Stimulated activated CD4-positive, alpha-beta T cell treated with anti-CD3 and anti-CD28 coated beads, Interleukin-4, amount 100 ng/mL, for 24 hours (primary cell): ENCODE measurements at regions not wholly inside any gene's neighbourhood (a gene's known extent, or its start where the extent isn't known, plus 50 kb on each side); places are given as distances from the start of the nearest gene placed in this dataset.

Experiments used
- DNase-seq: peaks from one replicate; pipeline ENCODE4 v3.0.0-alpha.2; 2020

DNA sequence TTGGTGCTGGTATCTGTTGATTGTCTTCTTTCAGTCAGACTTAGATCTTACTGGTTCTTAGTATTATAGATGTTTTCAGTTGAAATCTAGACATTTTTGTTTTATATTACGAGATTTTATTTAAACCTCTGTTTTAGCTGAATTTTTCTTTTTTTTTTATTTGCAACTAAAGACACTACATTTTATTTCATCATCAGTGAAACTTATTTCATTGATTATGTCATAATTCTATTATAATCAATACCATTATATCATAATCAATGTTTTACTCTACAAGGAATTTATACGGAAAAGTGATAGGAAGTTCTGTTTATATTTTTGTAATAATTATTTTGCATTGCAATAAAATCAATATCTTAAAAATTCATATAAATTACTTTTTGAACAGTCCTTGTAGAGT lies 477.4 kb upstream of the MDFIC2 start:
- no peak for DNase-seq

DNA sequence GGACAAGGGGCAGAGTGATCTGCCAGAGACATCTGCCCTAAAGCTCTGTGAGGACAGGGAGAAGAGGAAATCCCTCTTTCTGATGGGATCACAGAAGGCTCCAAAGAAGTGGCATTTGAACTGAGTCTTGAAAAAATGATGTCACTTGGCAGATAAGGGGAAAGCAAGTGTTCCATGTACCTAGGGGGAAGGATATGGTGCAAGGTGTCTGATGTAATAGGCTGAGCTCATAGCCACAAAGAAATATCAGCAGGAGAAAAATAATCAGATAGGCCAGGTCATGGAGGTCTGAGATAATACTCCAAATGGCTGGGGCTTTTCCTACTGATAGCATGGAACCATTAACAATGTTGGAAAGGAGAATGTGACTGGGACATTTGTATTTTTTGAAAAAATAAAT lies 468.4 kb upstream of the MDFIC2 start:
- no peak for DNase-seq

DNA sequence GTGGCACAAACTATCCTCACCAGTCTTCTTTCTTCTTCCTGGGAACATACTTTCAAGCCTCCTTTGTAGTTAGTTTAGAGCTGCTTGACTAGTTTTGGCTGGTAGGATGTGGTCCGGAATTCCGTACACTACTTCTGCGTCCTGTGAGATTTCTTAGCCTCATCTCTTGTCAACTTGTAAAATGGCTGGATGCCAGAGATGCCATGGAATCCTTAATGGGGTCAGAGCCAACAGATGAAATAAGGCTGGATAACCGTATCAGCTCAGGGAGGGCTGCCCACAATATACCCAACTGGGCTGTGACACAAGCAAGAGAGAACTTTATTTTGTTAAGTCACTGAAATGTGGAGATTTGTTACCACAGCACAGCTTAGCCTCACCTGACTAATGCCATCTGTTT lies 466.9 kb upstream of the MDFIC2 start:
- DNase-seq = no peak

DNA sequence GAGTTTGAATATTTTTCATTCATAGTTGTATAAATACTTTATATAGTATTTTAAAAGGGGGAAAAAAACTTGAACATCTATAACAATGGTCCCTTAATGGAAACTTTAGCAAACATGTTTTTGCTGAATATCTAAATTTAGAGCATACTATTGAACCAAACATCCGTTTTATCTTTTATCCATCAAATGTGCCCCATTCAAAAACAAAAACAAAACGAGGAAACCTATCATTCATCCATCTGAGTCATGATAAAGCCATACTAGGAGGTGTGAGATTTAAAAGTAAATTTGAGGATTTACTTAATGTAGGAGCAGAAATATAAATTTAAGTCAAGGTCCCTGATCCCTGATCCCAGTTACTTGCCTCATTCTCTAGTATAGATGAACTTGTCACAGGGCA lies 463.6 kb upstream of the MDFIC2 start:
- no peak for DNase-seq

DNA sequence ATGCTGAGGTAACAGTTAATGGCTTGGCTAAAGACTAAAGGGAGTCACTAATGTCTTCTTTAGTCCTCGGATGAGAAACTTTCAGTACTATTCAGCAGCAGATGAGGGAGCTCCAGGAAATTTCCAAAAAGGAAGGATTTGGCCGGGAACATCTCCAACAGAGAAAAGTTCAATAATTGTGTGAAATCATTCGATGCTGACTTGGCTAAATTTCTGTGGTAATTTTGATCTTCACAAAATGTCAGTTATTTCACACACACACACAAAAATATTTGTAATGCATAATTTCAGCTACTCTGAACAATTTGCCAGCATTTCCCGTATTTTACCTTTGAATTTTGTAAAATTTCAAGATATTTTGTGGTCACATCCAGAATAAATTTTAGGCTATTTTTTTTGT lies 462.8 kb upstream of the MDFIC2 start:
- DNase-seq = no peak

DNA sequence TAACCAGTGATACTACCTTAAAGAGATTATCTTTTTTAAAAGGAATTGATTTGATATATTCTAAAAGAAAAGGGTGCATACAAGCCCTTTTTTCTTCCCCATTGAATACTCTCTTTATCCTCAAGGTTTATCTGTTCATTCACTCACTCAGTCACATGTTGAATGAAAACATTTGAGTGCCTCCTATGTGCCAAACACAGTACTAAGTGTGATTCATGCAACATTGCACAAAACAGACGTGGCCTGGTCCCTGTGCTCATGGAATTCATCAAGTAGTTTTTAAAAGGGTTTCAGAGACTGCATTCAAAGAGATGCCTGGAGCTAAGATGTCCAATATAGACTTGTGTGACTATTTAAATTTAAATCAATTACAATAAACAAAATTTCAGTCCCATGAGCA lies 462.2 kb upstream of the MDFIC2 start:
- DNase-seq = no peak

DNA sequence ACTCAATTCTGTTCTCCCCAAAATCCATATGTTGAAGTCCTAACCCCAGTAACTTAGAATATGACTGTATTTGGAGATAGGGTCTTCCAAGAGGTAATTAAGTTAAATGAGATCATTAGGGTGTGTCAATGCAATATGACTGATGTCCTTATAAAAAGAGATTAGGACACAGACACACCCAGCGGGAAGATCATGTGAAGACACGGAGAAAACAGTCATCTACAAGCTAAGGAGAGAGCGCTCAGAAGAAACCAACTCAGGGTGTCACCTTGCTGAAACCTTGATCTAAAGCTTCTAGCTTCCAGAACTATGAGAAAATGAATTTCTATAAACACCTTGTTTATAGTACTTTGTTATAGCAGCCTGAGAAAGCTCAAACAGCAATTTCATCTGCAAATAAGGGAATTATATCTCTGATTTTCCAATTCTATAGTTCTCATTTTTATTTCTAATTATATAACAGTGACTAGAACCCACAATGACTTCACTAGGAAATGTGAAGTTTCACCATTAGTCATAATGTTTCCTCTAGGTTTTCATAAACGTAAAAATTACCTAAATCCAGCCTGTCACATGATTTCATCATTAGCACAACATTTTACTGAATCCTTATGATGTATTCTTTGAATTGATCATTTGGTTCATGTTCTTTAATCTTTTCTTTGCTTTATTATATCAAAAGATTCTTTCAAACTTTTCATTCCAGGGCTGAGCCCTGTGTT lies 459.1 kb upstream of the MDFIC2 start:
- DNase-seq = no peak

DNA sequence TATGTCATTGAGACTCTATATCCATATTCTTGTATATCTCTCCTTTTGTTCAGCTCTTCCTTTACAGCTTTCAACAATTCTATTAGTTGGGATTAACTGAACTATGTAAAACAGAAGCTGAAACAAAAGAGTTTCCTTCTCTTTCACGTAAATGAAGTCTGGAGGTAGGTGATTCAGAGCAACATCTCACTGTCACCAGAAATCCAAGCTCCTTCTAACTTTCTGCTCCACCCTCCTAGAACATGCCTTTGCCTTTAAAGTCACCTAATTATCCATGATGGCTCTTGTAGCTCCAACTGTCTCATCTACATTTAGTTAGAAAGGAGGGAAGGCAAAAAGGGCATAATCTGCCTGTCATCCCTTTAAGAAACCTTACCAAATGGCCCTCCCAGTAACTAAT lies 458.2 kb upstream of the MDFIC2 start:
- DNase-seq = no peak

DNA sequence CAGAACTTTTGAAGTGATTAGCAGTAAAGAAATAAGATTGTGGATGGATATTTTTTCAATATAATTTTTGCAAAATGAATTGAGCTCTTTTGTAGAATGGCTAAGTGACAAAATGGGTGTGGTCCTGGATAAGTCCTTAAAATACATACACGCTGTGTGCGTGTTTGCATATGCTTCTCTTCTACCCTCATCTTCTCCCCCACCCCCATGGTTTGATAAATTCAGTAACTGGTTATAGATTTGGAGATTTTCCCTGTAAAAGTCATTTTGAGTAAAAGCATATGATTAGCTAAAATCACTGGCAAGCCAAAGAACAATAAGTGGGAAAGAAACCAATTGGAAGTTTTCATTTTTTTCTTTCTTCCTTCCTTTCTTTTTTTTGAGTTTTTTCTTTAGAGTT lies 453.9 kb upstream of the MDFIC2 start:
- no peak for DNase-seq

DNA sequence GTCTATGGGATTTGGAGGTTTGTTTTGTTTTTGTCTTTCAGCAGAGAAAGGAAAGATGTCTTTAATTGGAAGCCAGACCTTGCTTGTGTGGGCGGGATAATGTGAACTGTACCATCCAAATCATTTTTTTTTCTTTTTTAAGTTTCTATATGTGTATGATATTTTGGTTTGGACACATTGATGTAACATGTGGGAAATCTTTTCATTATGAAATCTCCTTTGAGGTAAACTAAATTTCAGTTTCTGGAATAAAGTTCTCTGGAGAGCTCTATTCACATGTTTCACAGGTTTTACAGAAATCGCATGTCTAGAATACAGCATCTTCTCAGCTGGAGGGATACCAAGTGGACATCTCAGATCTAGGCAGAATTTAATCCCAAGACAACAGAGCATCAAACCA lies 451.5 kb upstream of the MDFIC2 start:
- DNase-seq = no peak

DNA sequence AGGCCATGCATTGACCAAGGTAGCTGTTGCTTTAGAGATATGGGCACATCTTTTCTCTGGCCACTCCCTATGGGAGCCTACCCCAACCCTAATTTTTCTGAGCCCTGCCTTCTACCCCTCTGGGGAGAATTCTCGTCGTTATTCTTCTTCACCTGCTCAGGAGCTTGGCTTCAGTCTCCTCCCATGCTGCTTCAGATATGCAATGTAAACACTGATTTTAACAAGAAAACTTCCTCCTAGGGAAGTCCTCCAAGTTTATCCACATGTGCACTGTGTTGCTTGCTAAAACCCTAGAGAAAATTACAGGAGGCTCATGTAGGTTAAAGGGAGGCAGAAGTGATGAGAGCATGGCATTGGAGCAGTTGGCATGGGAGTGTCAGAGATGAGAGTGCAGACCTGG lies 445.2 kb upstream of the MDFIC2 start:
- no peak for DNase-seq

DNA sequence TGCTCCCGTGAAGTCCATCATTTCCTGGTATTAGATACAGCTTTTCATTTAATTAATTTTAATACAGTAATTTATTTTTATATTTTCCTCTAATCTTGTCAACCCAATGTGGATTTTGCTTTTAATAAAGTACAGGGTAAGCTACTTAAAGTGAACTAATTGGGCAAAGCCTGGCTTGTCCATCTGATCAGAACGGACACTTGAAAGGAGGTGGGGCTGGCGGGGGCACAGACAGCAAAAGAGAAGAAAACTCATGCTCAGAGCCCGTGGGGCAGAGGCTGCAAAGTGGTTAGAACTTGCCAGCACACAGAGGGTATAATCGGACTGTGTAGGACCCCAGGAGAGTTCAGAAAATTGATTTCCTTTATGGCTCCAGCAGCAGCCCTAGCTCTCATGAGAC lies 443.1 kb upstream of the MDFIC2 start:
- no peak for DNase-seq

DNA sequence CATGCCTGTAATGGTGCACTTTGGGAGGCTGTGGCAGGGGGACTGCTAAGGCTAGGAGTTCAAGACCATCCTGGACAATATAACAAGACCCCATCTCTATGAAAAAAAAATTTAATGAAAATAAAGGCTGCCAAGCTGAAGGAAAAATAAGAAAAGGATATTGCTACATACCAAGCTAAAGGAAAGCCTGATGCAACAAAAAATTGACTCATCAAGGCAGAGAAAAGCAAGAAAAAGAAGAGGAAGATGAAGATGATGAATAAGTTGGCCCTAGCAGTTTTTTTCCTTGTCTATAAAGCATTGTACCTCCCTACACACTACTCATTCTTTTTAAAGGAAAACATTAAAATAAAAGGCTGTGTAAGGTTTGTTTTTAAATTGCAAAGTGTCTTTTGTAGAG lies 441.9 kb upstream of the MDFIC2 start:
- no peak for DNase-seq

DNA sequence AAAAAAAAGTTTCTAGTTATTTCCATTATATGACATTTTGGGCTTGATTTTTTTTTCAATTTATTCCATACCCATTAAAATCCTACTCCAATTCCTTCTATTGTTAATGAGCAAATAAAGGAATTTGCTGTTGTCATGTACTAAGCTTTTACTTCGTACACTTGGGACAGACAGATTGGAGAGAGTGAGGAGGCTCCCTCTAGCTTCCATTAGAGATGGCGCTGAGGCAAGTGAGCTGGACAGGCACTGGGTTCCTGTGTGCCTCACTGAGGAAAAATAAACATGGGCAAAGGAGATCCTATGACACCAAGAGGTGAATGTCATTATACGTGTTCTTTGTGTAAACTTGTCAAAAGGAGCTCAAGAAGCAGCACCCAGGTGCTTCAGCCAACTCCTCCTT lies 441.1 kb upstream of the MDFIC2 start:
- no peak for DNase-seq

DNA sequence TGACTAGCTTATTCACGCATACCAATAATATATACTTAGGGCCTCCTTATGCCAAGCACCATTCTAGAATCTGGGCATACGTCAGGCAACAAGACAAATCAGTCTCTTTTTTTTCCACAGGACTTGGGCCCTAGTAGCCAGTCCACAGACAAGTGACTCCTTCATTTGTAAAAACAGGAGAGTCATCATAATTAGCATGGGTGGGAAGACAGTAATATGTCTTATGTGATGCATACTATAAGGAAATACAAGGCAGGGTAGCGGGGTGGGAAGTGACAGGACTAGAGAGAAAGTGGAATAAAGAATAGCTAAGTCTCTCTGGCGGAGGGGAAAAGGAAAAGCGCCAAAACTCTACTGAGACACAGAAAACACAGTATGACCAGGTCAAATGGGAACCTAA lies 439.6 kb upstream of the MDFIC2 start:
- DNase-seq = no peak

DNA sequence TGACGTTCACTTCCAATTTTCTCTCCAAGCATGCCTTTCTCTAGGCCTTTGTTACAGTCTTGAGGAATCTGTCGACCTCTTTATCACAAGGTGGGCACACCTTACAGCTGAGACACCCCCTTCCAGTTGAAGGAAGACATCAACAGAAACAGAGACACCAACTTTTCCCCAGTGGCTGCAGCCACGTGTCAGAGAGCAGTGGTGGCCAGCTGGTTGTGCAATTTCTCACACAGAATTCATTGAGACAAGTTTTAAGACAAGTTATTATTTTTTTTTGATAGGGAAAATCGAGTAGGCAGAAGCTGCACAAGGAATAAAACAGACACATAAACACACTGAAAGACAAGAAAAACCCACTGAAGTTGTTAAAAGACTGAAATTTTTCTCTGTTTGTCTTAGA lies 436.7 kb upstream of the MDFIC2 start:
- DNase-seq = no peak

DNA sequence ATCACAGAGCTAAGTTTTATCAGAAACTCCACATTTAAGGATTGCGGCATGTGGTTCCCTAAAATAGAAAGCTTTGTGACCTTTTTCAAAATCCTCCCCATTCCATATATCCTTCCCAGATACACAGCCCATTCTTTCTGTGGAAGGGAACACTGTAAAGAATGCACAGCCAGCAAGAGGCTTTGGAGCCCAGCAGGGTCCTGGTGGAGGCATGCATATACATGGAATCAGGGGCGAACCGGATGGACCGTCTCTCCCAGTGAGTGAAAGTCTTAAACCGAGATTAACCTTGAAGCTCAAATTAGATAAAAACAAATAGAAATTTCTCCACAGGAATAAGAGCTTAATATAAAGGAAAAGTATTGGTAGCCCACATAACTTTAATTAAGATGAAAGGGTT lies 436.2 kb upstream of the MDFIC2 start:
- DNase-seq = no peak

DNA sequence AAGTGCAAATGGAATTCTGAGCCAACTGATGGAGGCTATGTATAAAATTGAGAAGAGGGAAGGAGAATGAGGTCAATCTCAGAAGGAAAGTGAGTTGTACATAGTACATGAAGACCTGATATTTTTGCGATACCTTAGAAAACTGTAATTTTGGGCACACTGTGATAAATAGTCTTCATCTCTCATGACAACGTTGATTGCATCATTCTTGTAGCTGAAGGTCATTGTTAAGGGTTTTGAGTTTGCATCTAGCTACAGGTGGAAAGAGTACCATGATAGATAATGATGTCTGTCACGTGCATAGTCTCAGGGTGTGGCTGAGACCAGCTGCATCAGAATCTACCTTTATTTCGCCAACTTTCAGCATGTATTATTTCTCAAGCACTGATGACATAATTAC lies 435.4 kb upstream of the MDFIC2 start:
- DNase-seq = no peak

DNA sequence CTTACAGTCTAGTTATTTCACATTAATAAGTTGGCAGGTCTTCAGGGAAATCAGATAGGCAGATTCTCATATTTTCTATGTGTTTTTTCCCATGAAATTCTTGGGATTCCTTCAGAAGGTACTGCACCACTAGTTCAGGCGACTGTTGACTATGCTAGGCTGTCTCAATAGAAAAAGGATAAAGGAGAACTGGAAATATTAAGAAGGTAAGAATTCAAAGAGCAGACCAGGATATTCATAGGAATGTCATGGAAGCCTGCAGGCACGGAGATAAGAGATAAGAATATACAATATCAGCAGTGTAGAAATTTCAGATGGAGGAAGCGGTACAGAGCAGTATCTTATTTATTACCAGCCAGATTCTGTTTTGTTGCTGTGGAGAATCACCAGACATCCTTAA lies 432.1 kb upstream of the MDFIC2 start:
- DNase-seq = no peak

DNA sequence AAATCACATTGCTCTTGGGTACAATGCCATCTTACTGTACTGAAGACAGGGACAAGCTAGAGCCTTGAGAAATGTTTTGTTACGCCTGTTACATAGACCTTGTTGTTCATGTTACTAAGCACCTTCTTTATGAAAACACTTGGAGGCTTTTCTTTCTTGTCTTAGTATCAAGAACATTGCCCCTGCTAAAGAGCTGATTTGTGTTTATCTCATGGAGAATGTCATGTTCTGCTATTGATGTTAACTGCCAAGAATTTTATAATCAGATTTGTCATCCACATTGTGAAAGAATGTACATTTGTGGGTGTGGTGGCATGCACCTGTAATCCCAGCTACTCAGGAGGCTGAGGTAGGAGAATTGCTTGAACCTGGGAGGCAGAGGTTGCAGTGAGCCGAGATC lies 431.3 kb upstream of the MDFIC2 start:
- no peak for DNase-seq

DNA sequence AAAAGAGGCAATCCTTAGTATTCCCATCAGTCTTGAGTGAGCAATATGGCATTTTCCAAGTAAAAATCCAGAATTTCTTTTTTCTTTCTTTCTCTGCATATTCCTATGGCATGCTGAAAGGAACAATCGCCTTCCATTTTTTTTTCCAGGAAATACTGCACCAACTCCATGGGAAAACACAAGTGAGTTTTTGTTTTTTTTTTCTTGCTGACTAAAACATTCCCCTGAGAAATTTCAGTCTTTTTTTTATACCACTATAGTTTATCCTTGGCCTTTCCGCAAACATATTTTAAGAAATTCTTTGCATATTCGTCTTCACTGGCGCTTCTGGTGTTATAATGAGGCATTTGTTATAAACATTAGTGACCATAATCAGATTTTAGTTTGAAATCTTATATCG lies 429.6 kb upstream of the MDFIC2 start:
- no peak for DNase-seq

DNA sequence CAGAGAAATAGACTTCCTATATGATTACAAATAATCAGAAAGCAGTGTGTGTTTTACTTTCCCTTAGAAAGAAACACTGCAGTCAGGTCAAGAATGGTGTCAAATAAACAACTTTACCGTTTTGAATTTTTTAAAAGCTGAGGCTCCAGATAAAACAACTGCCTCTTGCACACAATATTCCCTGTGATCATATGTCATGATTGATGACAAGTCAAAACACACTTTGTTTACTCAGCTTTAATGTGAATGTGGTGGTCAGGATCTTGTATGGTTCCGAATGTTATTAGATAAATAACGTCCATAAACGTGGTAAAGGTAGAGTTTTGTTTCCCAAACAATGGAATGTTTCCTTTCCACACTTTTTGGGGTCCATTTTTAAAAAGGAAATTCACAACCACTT lies 428.4 kb upstream of the MDFIC2 start:
- no peak for DNase-seq

DNA sequence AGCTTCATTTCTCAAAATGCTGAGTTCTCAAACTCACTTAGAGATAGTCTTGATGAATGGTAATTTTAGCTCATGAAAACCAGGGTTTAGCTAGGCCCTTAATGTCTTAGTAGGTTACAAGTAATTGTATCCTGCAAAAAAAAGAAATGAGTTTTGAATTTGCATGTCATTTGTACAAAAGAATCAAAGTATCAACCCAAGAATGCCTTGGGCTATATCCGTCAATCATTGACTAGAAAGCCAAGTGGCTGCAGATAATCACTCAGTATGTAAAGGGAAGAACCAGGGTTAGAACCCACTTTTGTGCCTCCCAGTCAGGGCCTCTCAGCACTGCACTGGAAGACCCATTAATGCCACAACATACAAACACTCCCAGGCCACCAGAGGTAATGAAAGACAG lies 427.6 kb upstream of the MDFIC2 start:
- DNase-seq = no peak

DNA sequence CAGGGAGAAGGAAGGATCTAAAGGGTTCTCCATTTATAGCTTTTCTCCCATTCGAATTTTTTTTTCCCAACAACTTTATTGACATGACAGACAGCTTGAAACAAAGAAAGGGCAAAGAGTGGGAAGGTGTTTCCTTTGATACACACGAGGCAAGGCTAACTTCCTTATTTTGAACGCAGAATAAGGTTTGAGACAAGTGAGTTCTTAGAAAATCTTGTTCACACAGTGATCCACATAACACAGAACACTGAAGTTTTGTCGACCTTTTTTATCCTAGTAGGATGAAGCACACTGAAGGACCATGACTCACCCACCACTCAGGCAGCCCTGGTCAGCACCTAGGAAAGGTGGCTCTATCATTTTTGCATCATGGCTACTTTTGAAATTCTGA lies 425.8 kb upstream of the MDFIC2 start:
- DNase-seq = no peak

DNA sequence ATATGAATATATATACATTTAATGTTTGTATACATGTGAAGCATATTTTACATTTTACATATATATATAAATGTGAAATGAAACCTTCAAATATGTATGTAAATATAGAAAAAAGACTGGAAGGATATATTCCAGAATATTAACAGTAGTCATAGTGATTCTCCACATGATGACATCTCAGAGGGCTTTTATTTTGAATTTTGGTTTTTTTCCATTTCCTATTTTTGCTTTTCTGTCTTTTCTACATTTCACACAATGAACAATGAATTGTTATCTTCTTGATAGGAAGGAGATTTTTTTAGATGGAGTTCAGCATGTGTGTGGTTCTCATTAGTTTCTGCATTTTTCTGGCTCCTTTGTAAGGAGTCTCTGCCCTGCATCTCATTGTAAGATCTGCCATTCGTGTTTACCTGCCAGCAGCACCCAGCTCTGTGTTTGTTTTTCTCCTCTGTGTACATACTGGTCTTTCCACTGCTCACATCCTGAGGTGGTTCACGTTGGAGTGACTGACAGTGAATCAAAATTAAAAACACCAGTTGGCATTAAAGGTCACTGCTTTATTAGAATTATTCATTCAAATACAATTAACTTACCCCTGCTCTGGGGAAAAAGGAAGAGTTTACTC lies 425.3 kb upstream of the MDFIC2 start:
- DNase-seq = no peak
